Prostate gland (tissue), 2 donors: ENCODE measurements at regions not wholly inside any gene's neighbourhood (a gene's known extent, or its start where the extent isn't known, plus 50 kb on each side); places are given as distances from the start of the nearest gene placed in this dataset.

Experiments
- DNase-seq: peaks from one replicate; pipeline ENCODE4 v3.0.0-alpha.2; 2019; ENCODE audit warnings: low spot score
- H3K27ac ChIP-seq, 2 donors: fragments of 200-600 bp; sonication (generic); 2 replicates each; pipeline ENCODE4 v1.5.1; 2017 to 2019
- H3K27me3 ChIP-seq: fragments of 200-600 bp; sonication (generic); replicated peaks from 2 replicates; pipeline ENCODE4 v1.5.1; 2019; ENCODE audit not compliant: insufficient read depth
- H3K36me3 ChIP-seq, 2 donors: fragments of 200-600 bp; sonication (generic); 1 replicate in 1 of 2; 2 replicates in 1 of 2; pipeline versions ENCODE4 v1.5.1 to v1.8.1; 2017 to 2019
- H3K4me1 ChIP-seq: fragments of 200-600 bp; sonication (generic); replicated peaks from 2 replicates; pipeline ENCODE4 v1.5.1; 2019
- H3K4me3 ChIP-seq, 2 donors: fragments of 200-600 bp; sonication (generic); 2 replicates each; pipeline ENCODE4 v1.5.1; 2017 to 2019
- H3K9me3 ChIP-seq: fragments of 200-600 bp; sonication (generic); 2 replicates; pipeline ENCODE4 v1.5.1; 2017
- CTCF ChIP-seq, 4 experiments: fragments of 200-600 bp in 2 of 4; fragments of 450-650 bp in 2 of 4; sonication (generic) in 2 of 4; IDR thresholded peaks; 1 replicate in 3 of 4; 2 replicates in 1 of 4; pipeline ENCODE4 v1.5.1; 2016 to 2019; ENCODE audit warnings: antibody characterized with exemption in 4 of 4, mild to moderate bottlenecking in 2 of 4, moderate library complexity in 2 of 4
- POLR2A ChIP-seq: fragments of 450-650 bp; IDR thresholded peaks from one replicate; pipeline ENCODE4 v1.6.1; 2016; ENCODE audit warnings: antibody characterized with exemption, mild to moderate bottlenecking
- POLR2AphosphoS5 ChIP-seq: sonication (generic); formaldehyde crosslinking; IDR thresholded peaks from one replicate; pipeline ENCODE4 v1.6.1; 2017; ENCODE audit warnings: antibody characterized with exemption
- WGBS: methylation state at CpG from one replicate; pipeline ENCODE4 v1.1.5; 2018; 5-methylcytosine and 5-hydroxymethylcytosine counted together
- intact Hi-C: fragments of 100-400 bp; cut with DNase I; formaldehyde crosslinking; loops from one replicate; pipeline ENCODE4 v1.14.2; 2022

- DNase-seq: no peak
- Histone ChIP-seq H3K27me3 (no peaks in the 10 kb centered on the region), H3K4me3 (no peak overlapping the region), H3K4me1 (no peaks in the 10 kb centered on the region), H3K36me3 (no peaks in the 10 kb centered on the region), H3K9me3 (no peaks in the 10 kb centered on the region), H3K27ac (no peak overlapping the region)
- intact Hi-C loops: no loop called here
- no peak for TF ChIP-seq POLR2AphosphoS5
- TF ChIP-seq CTCF (IDR thresholded peaks at IDR 0.05): no peak
- no peak for TF ChIP-seq POLR2A
- 78% methylated on average over 15 of the region's 15 CpGs for WGBS
These were observed 115.5 kb downstream of the TWIST2 start for GRCh38 chr2:238963161-238963970.

GRCh38 chr2:238963971-238964328 lies 116.1 kb downstream of the TWIST2 start:
- H3K4me1 ChIP-seq: no peaks in the 10 kb centered on the region
- intact Hi-C loops: no loop called here
- H3K27ac ChIP-seq: no peak overlapping the region
- H3K9me3 ChIP-seq: no peaks in the 10 kb centered on the region
- WGBS: 97% methylated on average over 2 of the region's 2 CpGs
- no peaks in the 10 kb centered on the region for H3K36me3 ChIP-seq
- H3K27me3 ChIP-seq: no peaks in the 10 kb centered on the region
- DNase-seq: no peak
- TF ChIP-seq POLR2A: no peak
- TF ChIP-seq POLR2AphosphoS5: no peak
- no peak for TF ChIP-seq CTCF (IDR thresholded peaks at IDR 0.05)
- H3K4me3 ChIP-seq: no peak overlapping the region

GRCh38 chr2:238964544-238965067 lies 116.7 kb downstream of the TWIST2 start:
- TF ChIP-seq POLR2A (no peak), POLR2AphosphoS5 (no peak), CTCF (IDR thresholded peaks at IDR 0.05) (no peak)
- Histone ChIP-seq H3K27ac (no peak overlapping the region), H3K4me1 (no peaks in the 10 kb centered on the region), H3K4me3 (no peak overlapping the region), H3K36me3 (no peaks in the 10 kb centered on the region), H3K9me3 (no peaks in the 10 kb centered on the region), H3K27me3 (no peaks in the 10 kb centered on the region)
- WGBS: 87% methylated on average over 12 of the region's 12 CpGs
- intact Hi-C loops: no loop called here
- DNase-seq: no peak

- Histone ChIP-seq H3K36me3 (no peaks in the 10 kb centered on the region), H3K27me3 (no peaks in the 10 kb centered on the region), H3K4me1 (no peaks in the 10 kb centered on the region), H3K4me3 (no peak overlapping the region), H3K9me3 (no peaks in the 10 kb centered on the region), H3K27ac (no peak overlapping the region)
- TF ChIP-seq POLR2A (no peak), POLR2AphosphoS5 (no peak), CTCF (IDR thresholded peaks at IDR 0.05) (no peak)
- no peak for DNase-seq
- 83% methylated on average over 18 of the region's 18 CpGs for WGBS
- intact Hi-C loops: no loop called here
These were observed 117.6 kb downstream of the TWIST2 start for GRCh38 chr2:238965371-238966071.
